ENCODE measurements at regions not wholly inside any gene's neighbourhood (a gene's known extent, or its start where the extent isn't known, plus 50 kb on each side); places are given as distances from the start of the nearest gene placed in this dataset.

- intact Hi-C loops (cut with micrococcal nuclease), result no loop called here
- Mint-ChIP-seq H3K36me3 (no peaks in the 10 kb centered on the region), H3K4me1 (no peaks in the 10 kb centered on the region), H3K4me3 (no peak overlapping the region), H3K27ac (no peak overlapping the region), H3K27me3 (ENCODE audit: low read depth in 3 of 3) (no peaks in the 10 kb centered on the region), H3K9me3 (peaks cover 0 to 3% (median 0%) of the 10 kb centered on the region in 7 donors)
- TF ChIP-seq CTCF (IDR thresholded peaks at IDR 0.05), result no peak
- Histone ChIP-seq H3K4me1 (ENCODE audit: control insufficient read depth in 1 of 2, insufficient read depth in 2 of 2, low read length in 2 of 2) (no peaks in the 10 kb centered on the region), H3K27me3 (ENCODE audit: control insufficient read depth in 2 of 2, insufficient read depth in 2 of 2, low read length in 2 of 2) (no peaks in the 10 kb centered on the region), H3K4me3 (replicated peaks in 1 of 3; ENCODE audit: low read depth in 2 of 3, low read length in 3 of 3) (no peak overlapping the region), H3K9ac (ENCODE audit: insufficient read depth, low read length, poor library complexity, severe bottlenecking) (no peak overlapping the region), H4K20me1 (ENCODE audit: insufficient read depth, low read length) (no peaks in the 10 kb centered on the region), H3K27ac (ENCODE audit: low read depth in 1 of 2, low read length in 2 of 2) (no peak overlapping the region), H3K79me2 (ENCODE audit: insufficient read depth, low read length) (no peaks in the 10 kb centered on the region), H3K9me3 (replicated peaks in 1 of 2; ENCODE audit: control insufficient read depth in 1 of 2, insufficient read depth in 1 of 2, low read length in 2 of 2) (no peaks in the 10 kb centered on the region), H3K4me2 (replicated peaks; ENCODE audit: extremely low read depth, low read length, poor library complexity, severe bottlenecking) (no peak overlapping the region), H3K36me3 (replicated peaks in 1 of 2; ENCODE audit: control insufficient read depth in 1 of 2, insufficient read depth in 2 of 2, low read length in 2 of 2) (no peaks in the 10 kb centered on the region), H2AFZ (ENCODE audit: insufficient read depth, low read depth, low read length, poor library complexity, severe bottlenecking) (no peak overlapping the region)
- DNase-seq, result no peak
- WGBS (ENCODE audit: insufficient coverage), result 91% methylated on average over 1 of the region's 4 CpGs
Measured at GRCh38 chr4:111231281-111231680, 608.4 kb upstream of the PITX2 start.

- Mint-ChIP-seq H3K27ac (no peak overlapping the region), H3K4me1 (no peaks in the 10 kb centered on the region), H3K4me3 (no peak overlapping the region), H3K27me3 (ENCODE audit: low read depth in 3 of 3) (peaks cover 0 to 1% (median 0%) of the 10 kb centered on the region in 3 donors), H3K9me3 (peaks cover 0 to 1% (median 0%) of the 10 kb centered on the region in 7 donors), H3K36me3 (no peaks in the 10 kb centered on the region)
- Histone ChIP-seq H3K27ac (ENCODE audit: low read depth in 1 of 2, low read length in 2 of 2) (no peak overlapping the region), H3K4me3 (replicated peaks in 1 of 3; ENCODE audit: low read depth in 2 of 3, low read length in 3 of 3) (no peak overlapping the region), H3K9me3 (replicated peaks in 1 of 2; ENCODE audit: control insufficient read depth in 1 of 2, insufficient read depth in 1 of 2, low read length in 2 of 2) (no peaks in the 10 kb centered on the region), H2AFZ (ENCODE audit: insufficient read depth, low read depth, low read length, poor library complexity, severe bottlenecking) (no peak overlapping the region), H3K36me3 (replicated peaks in 1 of 2; ENCODE audit: control insufficient read depth in 1 of 2, insufficient read depth in 2 of 2, low read length in 2 of 2) (no peaks in the 10 kb centered on the region), H3K27me3 (ENCODE audit: control insufficient read depth in 2 of 2, insufficient read depth in 2 of 2, low read length in 2 of 2) (no peaks in the 10 kb centered on the region), H4K20me1 (ENCODE audit: insufficient read depth, low read length) (no peaks in the 10 kb centered on the region), H3K4me1 (ENCODE audit: control insufficient read depth in 1 of 2, insufficient read depth in 2 of 2, low read length in 2 of 2) (no peaks in the 10 kb centered on the region), H3K4me2 (replicated peaks; ENCODE audit: extremely low read depth, low read length, poor library complexity, severe bottlenecking) (no peak overlapping the region), H3K79me2 (ENCODE audit: insufficient read depth, low read length) (no peaks in the 10 kb centered on the region), H3K9ac (ENCODE audit: insufficient read depth, low read length, poor library complexity, severe bottlenecking) (no peak overlapping the region)
- intact Hi-C loops (cut with micrococcal nuclease), result no loop called here
- TF ChIP-seq CTCF (IDR thresholded peaks at IDR 0.05), result no peak
- 61% methylated on average over 5 of the region's 8 CpGs for WGBS (ENCODE audit: insufficient coverage)
- no peak for DNase-seq
Measured at GRCh38 chr4:111234939-111235338, 612.1 kb upstream of the PITX2 start.

All from CD14-positive monocyte (primary cell).